SKM-1 treated with dmso at 0.1 percent for 144 hours (cell line): ENCODE measurements at regions not wholly inside any gene's neighbourhood (a gene's known extent, or its start where the extent isn't known, plus 50 kb on each side); places are given as distances from the start of the nearest gene placed in this dataset.

Experiments
- DNase-seq: peaks from one replicate; lab custom pipeline; 2025; ENCODE audit not compliant: unreplicated experiment; lab: John Stamatoyannopoulos, UW

GRCh38 chr16:85484347-85485300, 128.5 kb upstream of the GSE1 start:
- DNase-seq: no peak

- no peak for DNase-seq
Measured at GRCh38 chr16:85485379-85485778, 127.7 kb upstream of the GSE1 start.

GRCh38 chr16:85486256-85486915, 126.7 kb upstream of the GSE1 start:
- DNase-seq: no peak

- no peak for DNase-seq
Measured at GRCh38 chr16:85488414-85488813, 124.7 kb upstream of the GSE1 start.

- no peak for DNase-seq
Measured at GRCh38 chr16:85490407-85491057, 122.6 kb upstream of the GSE1 start.

- DNase-seq: peak; percentile 29
Measured at GRCh38 chr16:85491058-85491771, 121.9 kb upstream of the GSE1 start.

- DNase-seq: no peak
Measured at GRCh38 chr16:85491798-85492294, 121.3 kb upstream of the GSE1 start.

GRCh38 chr16:85492295-85492864, 120.7 kb upstream of the GSE1 start:
- no peak for DNase-seq

- no peak for DNase-seq
Measured at GRCh38 chr16:85494315-85494714, 118.8 kb upstream of the GSE1 start.

- no peak for DNase-seq
Measured at GRCh38 chr16:85495259-85495658, 117.9 kb upstream of the GSE1 start.

- DNase-seq: no peak
Measured at GRCh38 chr16:85495823-85496538, 117.1 kb upstream of the GSE1 start.

GRCh38 chr16:85497622-85498314, 115.4 kb upstream of the GSE1 start:
- no peak for DNase-seq

- no peak for DNase-seq
Measured at GRCh38 chr16:85498607-85499006, 114.5 kb upstream of the GSE1 start.

GRCh38 chr16:85500220-85500619, 112.9 kb upstream of the GSE1 start:
- DNase-seq: no peak

- no peak for DNase-seq
Measured at GRCh38 chr16:85501900-85502299, 111.2 kb upstream of the GSE1 start.

GRCh38 chr16:85502357-85502756, 110.8 kb upstream of the GSE1 start:
- DNase-seq: no peak

- DNase-seq: no peak
Measured at GRCh38 chr16:85503679-85504231, 109.4 kb upstream of the GSE1 start.

- no peak for DNase-seq
Measured at GRCh38 chr16:85504242-85504641, 108.9 kb upstream of the GSE1 start.
